Glutamatergic neuron (in vitro differentiated cells): ENCODE measurements at regions not wholly inside any gene's neighbourhood (a gene's known extent, or its start where the extent isn't known, plus 50 kb on each side); places are given as distances from the start of the nearest gene placed in this dataset.
"Not testable (repeated sequence)": the region's sequence is repeated elsewhere in the genome, so short reads cannot be mapped to it uniquely, and the experiment has no call there.

Experiments
- DNase-seq: peaks from one replicate; pipeline ENCODE4 v3.0.0; 2022
- H3K27ac Mint-ChIP-seq: one replicate; pipeline ENCODE4 v1.8.0; 2020; ENCODE audit warnings: mild to moderate bottlenecking, mixed read lengths, inconsistent platforms; ENCODE audit not compliant: unreplicated experiment
- H3K27me3 Mint-ChIP-seq: one replicate; pipeline ENCODE4 v1.8.0; 2020; ENCODE audit warnings: mild to moderate bottlenecking, moderate library complexity, mixed read lengths, inconsistent platforms; ENCODE audit not compliant: unreplicated experiment
- H3K36me3 Mint-ChIP-seq: one replicate; pipeline ENCODE4 v1.8.0; 2020; ENCODE audit warnings: mild to moderate bottlenecking, mixed read lengths, inconsistent platforms; ENCODE audit not compliant: unreplicated experiment
- H3K4me1 Mint-ChIP-seq: one replicate; pipeline ENCODE4 v1.8.0; 2020; ENCODE audit warnings: mild to moderate bottlenecking, low read depth, mixed read lengths, inconsistent platforms; ENCODE audit not compliant: unreplicated experiment
- H3K4me3 Mint-ChIP-seq: one replicate; pipeline ENCODE4 v1.8.0; 2020; ENCODE audit warnings: mild to moderate bottlenecking, mixed read lengths, inconsistent platforms; ENCODE audit not compliant: unreplicated experiment
- H3K9me3 Mint-ChIP-seq: one replicate; pipeline ENCODE4 v1.8.0; 2020; ENCODE audit warnings: mild to moderate bottlenecking, moderate library complexity, mixed read lengths, inconsistent platforms; ENCODE audit not compliant: unreplicated experiment
- CTCF ChIP-seq: fragments of 200-600 bp; sonication (generic); IDR thresholded peaks from one replicate; pipeline ENCODE4 v1.5.0; 2021; ENCODE audit not compliant: partially characterized antibody, unreplicated experiment

- Mint-ChIP-seq H3K36me3 (peaks cover 3% of the 10 kb centered on the region), H3K9me3 (peaks cover 2% of the 10 kb centered on the region), H3K27ac (no peak overlapping the region), H3K4me3 (no peak overlapping the region), H3K4me1 (no peaks in the 10 kb centered on the region), H3K27me3 (peaks cover 2% of the 10 kb centered on the region)
- no peak for TF ChIP-seq CTCF
- no peak for DNase-seq
Measured at GRCh38 chr3:88876724-88877123, 230.7 kb upstream of the EPHA3 start.

- no peak overlapping the region for H3K27ac Mint-ChIP-seq
- no peaks in the 10 kb centered on the region for H3K4me1 Mint-ChIP-seq
- no peaks in the 10 kb centered on the region for H3K27me3 Mint-ChIP-seq
- no peak overlapping the region for H3K4me3 Mint-ChIP-seq
- H3K9me3 Mint-ChIP-seq: no peaks in the 10 kb centered on the region
- no peak for TF ChIP-seq CTCF
- no peak for DNase-seq
- H3K36me3 Mint-ChIP-seq: peaks cover 3% of the 10 kb centered on the region
Measured at GRCh38 chr3:88879905-88880304, 227.5 kb upstream of the EPHA3 start.

GRCh38 chr3:88882121-88882520, 225.3 kb upstream of the EPHA3 start:
- Mint-ChIP-seq H3K4me1 (no peaks in the 10 kb centered on the region), H3K9me3 (no peaks in the 10 kb centered on the region), H3K27ac (no peak overlapping the region), H3K27me3 (no peaks in the 10 kb centered on the region), H3K36me3 (no peaks in the 10 kb centered on the region), H3K4me3 (no peak overlapping the region)
- no peak for DNase-seq
- TF ChIP-seq CTCF: no peak

GRCh38 chr3:88886624-88887023, 220.8 kb upstream of the EPHA3 start:
- H3K27me3 Mint-ChIP-seq, H3K27ac Mint-ChIP-seq: not testable (repeated sequence)

GRCh38 chr3:88896026-88896425, 211.4 kb upstream of the EPHA3 start:
- Mint-ChIP-seq H3K9me3 (no peaks in the 10 kb centered on the region), H3K4me1 (no peaks in the 10 kb centered on the region), H3K27ac (no peak overlapping the region), H3K4me3 (no peak overlapping the region), H3K27me3 (peaks cover 2% of the 10 kb centered on the region), H3K36me3 (no peaks in the 10 kb centered on the region)
- no peak for TF ChIP-seq CTCF
- DNase-seq: no peak

More at GRCh38 chr3:88886624-88887023, 220.8 kb upstream of the EPHA3 start:
- not testable (repeated sequence) for H3K4me1 Mint-ChIP-seq, H3K36me3 Mint-ChIP-seq, H3K4me3 Mint-ChIP-seq, H3K9me3 Mint-ChIP-seq, DNase-seq
